Calu3 (cell line): ENCODE measurements at regions not wholly inside any gene's neighbourhood (a gene's known extent, or its start where the extent isn't known, plus 50 kb on each side); places are given as distances from the start of the nearest gene placed in this dataset.

Experiments
- BruUV-seq: library from RNA; stranded (reverse); fragments of 400-500 nt; replicated peaks from 2 replicates; lab custom pipeline; 2021; lab: Mats Ljungman, UMichigan
- CTCF ChIA-PET: fragments of 300-600 bp; sonication (Branson Sonifier 250); formaldehyde crosslinking; loops from one replicate; lab custom pipeline; 2022; ENCODE audit warnings: antibody characterized with exemption; lab: Charles Lee
- DNase-seq: peaks from one replicate; pipeline ENCODE4 v3.0.0; 2022
- H3K27ac Mint-ChIP-seq: one replicate; pipeline ENCODE4 v1.8.0; 2022; ENCODE audit warnings: mixed read lengths; ENCODE audit not compliant: unreplicated experiment
- H3K27me3 Mint-ChIP-seq: one replicate; pipeline ENCODE4 v1.8.0; 2022; ENCODE audit warnings: mixed read lengths; ENCODE audit not compliant: unreplicated experiment
- H3K36me3 Mint-ChIP-seq: one replicate; pipeline ENCODE4 v1.8.0; 2022; ENCODE audit warnings: mild to moderate bottlenecking, moderate library complexity, mixed read lengths; ENCODE audit not compliant: insufficient read depth, unreplicated experiment
- H3K4me1 Mint-ChIP-seq: one replicate; pipeline ENCODE4 v1.8.0; 2022; ENCODE audit warnings: mild to moderate bottlenecking, low read depth, mixed read lengths; ENCODE audit not compliant: unreplicated experiment
- H3K4me3 Mint-ChIP-seq: one replicate; pipeline ENCODE4 v1.8.0; 2022; ENCODE audit warnings: mild to moderate bottlenecking, low read depth, moderate library complexity, mixed read lengths; ENCODE audit not compliant: unreplicated experiment
- H3K9me3 Mint-ChIP-seq: one replicate; pipeline ENCODE4 v1.8.0; 2022; ENCODE audit warnings: low read depth, mixed read lengths; ENCODE audit not compliant: unreplicated experiment
- intact Hi-C: fragments of 100-400 bp; cut with micrococcal nuclease; formaldehyde crosslinking; loops from one replicate; pipeline ENCODE4 v1.10.0; 2022; ENCODE audit not compliant: unreplicated experiment
- TF ChIP-seq, protein P1 (sequence below): fragments of 200-600 bp; IDR thresholded peaks from one replicate; pipeline ENCODE4 v1.8.0; 2022; ENCODE audit warnings: antibody characterized with exemption; ENCODE audit not compliant: unreplicated experiment

DNA sequence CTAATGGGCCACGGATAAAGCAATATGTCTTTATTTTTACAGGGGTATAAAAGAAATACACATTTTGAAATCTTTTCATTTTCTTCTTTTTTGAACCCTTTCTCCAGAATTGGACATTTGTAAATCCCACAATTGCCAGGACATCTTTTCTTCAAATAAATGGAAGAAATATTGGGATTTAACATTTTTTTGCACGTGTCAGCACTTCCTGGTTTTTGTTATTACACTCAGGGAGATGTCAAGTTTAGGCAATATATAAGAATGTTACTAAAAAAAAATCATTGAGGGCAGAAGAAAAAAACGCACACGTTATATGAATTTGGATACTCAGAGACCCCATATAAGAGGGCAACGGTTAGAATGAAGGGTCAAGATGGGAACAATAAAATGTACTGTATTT, 78.3 kb upstream of the TMCO5A start:
- no peaks in the 10 kb centered on the region for H3K9me3 Mint-ChIP-seq
- no TSS peak for BruUV-seq
- no peaks in the 10 kb centered on the region for H3K36me3 Mint-ChIP-seq
- H3K4me3 Mint-ChIP-seq = no peak overlapping the region
- H3K27me3 Mint-ChIP-seq = no peaks in the 10 kb centered on the region
- H3K27ac Mint-ChIP-seq = no peak overlapping the region
- intact Hi-C loops = no loop called here
- CTCF ChIA-PET = no interaction called here
- TF ChIP-seq, protein P1, sequence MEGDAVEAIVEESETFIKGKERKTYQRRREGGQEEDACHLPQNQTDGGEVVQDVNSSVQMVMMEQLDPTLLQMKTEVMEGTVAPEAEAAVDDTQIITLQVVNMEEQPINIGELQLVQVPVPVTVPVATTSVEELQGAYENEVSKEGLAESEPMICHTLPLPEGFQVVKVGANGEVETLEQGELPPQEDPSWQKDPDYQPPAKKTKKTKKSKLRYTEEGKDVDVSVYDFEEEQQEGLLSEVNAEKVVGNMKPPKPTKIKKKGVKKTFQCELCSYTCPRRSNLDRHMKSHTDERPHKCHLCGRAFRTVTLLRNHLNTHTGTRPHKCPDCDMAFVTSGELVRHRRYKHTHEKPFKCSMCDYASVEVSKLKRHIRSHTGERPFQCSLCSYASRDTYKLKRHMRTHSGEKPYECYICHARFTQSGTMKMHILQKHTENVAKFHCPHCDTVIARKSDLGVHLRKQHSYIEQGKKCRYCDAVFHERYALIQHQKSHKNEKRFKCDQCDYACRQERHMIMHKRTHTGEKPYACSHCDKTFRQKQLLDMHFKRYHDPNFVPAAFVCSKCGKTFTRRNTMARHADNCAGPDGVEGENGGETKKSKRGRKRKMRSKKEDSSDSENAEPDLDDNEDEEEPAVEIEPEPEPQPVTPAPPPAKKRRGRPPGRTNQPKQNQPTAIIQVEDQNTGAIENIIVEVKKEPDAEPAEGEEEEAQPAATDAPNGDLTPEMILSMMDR = no peak
- no peaks in the 10 kb centered on the region for H3K4me1 Mint-ChIP-seq
- no peak for DNase-seq

DNA sequence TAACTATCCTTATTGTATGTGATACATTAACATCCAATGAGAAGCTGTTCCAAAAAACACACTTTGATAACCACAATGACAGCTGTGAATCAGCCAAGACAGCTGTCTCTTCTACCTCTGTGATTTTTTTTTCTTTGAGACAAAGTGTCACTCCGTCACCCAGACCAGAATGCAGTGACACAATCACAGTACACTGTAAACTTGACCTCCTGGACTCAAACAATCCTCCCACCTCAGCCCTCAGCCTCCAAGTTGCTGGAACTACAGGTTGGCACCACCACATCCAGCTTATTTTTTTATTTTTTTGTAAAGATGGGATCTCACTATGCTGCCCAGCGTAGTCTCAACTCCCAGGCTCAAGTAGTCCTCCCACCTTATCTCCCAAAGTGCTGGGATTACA, 73.5 kb upstream of the TMCO5A start:
- H3K27me3 Mint-ChIP-seq = peaks cover 19% of the 10 kb centered on the region
- H3K27ac Mint-ChIP-seq = no peak overlapping the region
- intact Hi-C loops = loop anchor here (5.0 kb wide), 1 partner anchor 301 kb away; no protein-coding TSS in a partner anchor
- peaks cover 3% of the 10 kb centered on the region for H3K9me3 Mint-ChIP-seq
- H3K4me1 Mint-ChIP-seq = no peaks in the 10 kb centered on the region
- no peak overlapping the region for H3K4me3 Mint-ChIP-seq
- no TSS peak for BruUV-seq
- no peak for DNase-seq
- no peaks in the 10 kb centered on the region for H3K36me3 Mint-ChIP-seq
- CTCF ChIA-PET = no interaction called here
- TF ChIP-seq, protein P1 = no peak

DNA sequence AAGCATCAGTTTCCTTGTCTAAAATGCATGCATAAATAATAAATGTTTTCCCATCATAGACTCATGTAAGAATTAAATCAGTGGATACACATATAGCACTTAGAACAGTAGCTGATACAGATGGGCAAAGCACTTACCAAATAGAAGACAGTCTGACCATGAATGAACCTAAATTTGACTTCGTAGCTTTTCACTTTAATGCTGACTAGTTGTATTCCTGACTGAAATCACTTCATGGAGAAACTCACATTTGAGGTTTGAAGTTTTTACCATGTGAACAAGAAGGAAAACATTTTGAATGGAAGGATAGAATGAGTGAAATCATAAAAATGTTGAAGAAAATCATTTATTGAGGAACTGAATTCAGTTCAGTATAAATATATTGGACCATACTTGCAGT, 68.8 kb upstream of the TMCO5A start:
- no peaks in the 10 kb centered on the region for H3K4me1 Mint-ChIP-seq
- H3K9me3 Mint-ChIP-seq = peaks cover 3% of the 10 kb centered on the region
- CTCF ChIA-PET = no interaction called here
- intact Hi-C loops = no loop called here
- no peak for DNase-seq
- TF ChIP-seq, protein P1 = no peak
- peaks cover 19% of the 10 kb centered on the region for H3K27me3 Mint-ChIP-seq
- no TSS peak for BruUV-seq
- H3K27ac Mint-ChIP-seq = no peak overlapping the region
- H3K36me3 Mint-ChIP-seq = no peaks in the 10 kb centered on the region
- no peak overlapping the region for H3K4me3 Mint-ChIP-seq

DNA sequence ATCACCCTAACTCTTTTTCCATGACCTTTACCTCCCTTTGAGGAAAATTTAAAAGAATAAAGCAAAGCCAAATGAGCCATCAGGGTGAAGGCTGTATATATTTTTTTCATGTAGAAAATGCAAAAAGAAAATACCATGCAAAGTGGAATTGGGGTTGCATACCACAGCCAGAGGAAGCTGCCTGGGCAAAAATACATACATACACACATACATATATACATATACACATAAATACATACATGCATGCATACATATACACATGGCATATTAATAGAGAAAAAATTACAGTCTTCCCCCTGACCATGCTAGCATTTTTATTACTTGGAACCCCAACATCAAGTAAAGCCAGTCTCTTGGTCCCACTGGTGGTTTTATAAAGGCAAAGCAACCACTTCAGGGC, 63.7 kb upstream of the TMCO5A start:
- Mint-ChIP-seq H3K27me3 (no peaks in the 10 kb centered on the region), H3K4me1 (no peaks in the 10 kb centered on the region), H3K9me3 (no peaks in the 10 kb centered on the region), H3K36me3 (no peaks in the 10 kb centered on the region), H3K27ac (no peak overlapping the region), H3K4me3 (no peak overlapping the region)
- no peak for DNase-seq
- TF ChIP-seq, protein P1 = no peak
- CTCF ChIA-PET = no interaction called here
- intact Hi-C loops = no loop called here
- no TSS peak for BruUV-seq
